Lower lobe of right lung (tissue), 2 donors: ENCODE measurements at regions not wholly inside any gene's neighbourhood (a gene's known extent, or its start where the extent isn't known, plus 50 kb on each side); places are given as distances from the start of the nearest gene placed in this dataset.

Source experiments
- ATAC-seq, 2 donors: fragments of 200-7000 bp; cut with Tn5 transposase; one replicate each; pipeline ENCODE4 v1.9.1; 2020 to 2022; ENCODE audit warnings: mild to moderate bottlenecking in 2 of 2, moderate library complexity in 2 of 2
- DNase-seq: peaks from one replicate; pipeline ENCODE4 v3.0.0-alpha.2; 2020
- H3K27ac ChIP-seq: fragments of 200-600 bp; one replicate; pipeline ENCODE4 v1.8.0; 2022
- H3K27me3 ChIP-seq: fragments of 200-600 bp; one replicate; pipeline ENCODE4 v1.8.0; 2022; ENCODE audit warnings: low read depth
- H3K36me3 ChIP-seq: fragments of 200-600 bp; one replicate; pipeline ENCODE4 v1.8.0; 2022; ENCODE audit warnings: mild to moderate bottlenecking
- H3K4me1 ChIP-seq: fragments of 200-600 bp; one replicate; pipeline ENCODE4 v1.8.0; 2022
- H3K4me3 ChIP-seq: fragments of 200-600 bp; one replicate; pipeline ENCODE4 v1.8.0; 2022; ENCODE audit warnings: mild to moderate bottlenecking
- H3K9me3 ChIP-seq: fragments of 200-600 bp; one replicate; pipeline ENCODE4 v1.8.0; 2022
- CTCF ChIP-seq: fragments of 200-600 bp; IDR thresholded peaks from one replicate; pipeline ENCODE4 v1.8.0; 2022; ENCODE audit warnings: antibody characterized with exemption, mild to moderate bottlenecking
- intact Hi-C: fragments of 100-400 bp; cut with DNase I; formaldehyde crosslinking; loops from one replicate; pipeline ENCODE4 v1.11.0; 2022
- donor health status: DM: no; HTN: yes; CAD: no; lungs with severe emphysema.

DNA sequence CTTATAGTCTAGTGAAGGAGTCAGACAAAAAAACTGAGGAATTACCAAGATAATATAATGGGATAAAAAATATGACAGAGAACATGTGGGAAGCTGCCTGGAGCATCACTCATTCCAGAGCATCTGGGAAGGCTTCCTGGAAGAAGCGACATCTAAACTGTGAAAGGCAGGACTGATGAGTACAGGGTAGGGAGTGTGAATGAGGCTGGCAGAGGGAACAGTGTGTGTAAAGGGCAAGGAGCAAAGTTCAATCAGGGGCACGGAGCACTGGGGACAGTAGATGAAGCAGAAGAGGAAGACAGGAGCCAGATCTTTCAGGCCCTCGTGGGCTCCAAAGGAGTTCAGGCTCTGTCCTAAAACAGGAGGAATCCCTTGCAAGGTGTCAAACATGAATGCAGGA lies 55.8 kb upstream of the PRDM11 start:
- H3K27me3 ChIP-seq = no peaks in the 10 kb centered on the region
- DNase-seq (no peak), ATAC-seq (no peak)
- H3K9me3 ChIP-seq = no peaks in the 10 kb centered on the region
- no peak overlapping the region for H3K27ac ChIP-seq
- intact Hi-C loops = no loop called here
- H3K4me3 ChIP-seq = no peak overlapping the region
- H3K4me1 ChIP-seq = peaks cover 45% of the 10 kb centered on the region
- no peaks in the 10 kb centered on the region for H3K36me3 ChIP-seq
- TF ChIP-seq CTCF = no peak

DNA sequence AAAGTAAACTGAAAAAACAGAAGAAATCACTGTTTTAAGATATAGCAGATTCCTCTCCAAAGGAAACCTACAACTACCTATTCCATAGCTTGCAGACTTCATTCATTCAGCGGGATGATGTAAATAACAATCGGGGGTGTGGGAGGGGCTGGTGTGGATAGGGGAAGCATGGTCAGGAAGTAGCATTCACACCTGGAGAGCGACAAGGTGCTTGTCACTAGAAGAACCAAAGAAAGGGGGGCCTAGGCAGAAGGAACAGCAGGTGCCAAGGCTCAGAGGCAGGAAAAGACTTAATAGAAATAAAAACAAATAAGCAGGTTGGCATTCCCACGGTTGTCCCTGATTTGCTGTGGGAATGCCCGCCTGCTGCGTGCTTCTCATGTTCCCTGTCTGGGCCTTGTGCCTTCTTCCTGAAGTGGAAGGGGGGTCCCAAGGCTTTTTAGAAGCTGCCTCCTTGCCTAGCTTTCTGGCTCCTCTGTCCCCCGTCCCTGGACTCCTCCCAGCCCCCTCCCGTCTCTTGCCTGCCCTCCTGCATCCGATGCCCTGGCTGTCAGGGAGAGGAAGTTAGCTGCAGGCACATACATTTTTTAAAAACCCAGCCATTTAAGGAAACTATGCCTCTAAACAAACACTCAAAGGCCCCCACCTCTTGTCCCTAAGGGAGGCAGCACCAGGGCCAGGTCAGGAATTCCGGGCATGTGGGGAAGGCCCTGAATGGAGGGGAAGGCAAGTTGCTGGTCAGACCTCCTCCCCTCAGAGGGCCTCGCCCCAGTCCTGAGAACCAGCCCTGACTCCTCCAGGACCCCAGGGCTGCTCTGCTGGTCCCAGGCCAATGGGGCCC lies 54.7 kb upstream of the PRDM11 start:
- ATAC-seq = peak in 1 of 2 donors; percentile 47
- no peaks in the 10 kb centered on the region for H3K36me3 ChIP-seq
- no peaks in the 10 kb centered on the region for H3K9me3 ChIP-seq
- intact Hi-C loops = no loop called here
- H3K4me3 ChIP-seq = no peak overlapping the region
- H3K27ac ChIP-seq = no peak overlapping the region
- no peak for DNase-seq
- H3K4me1 ChIP-seq = peaks cover 45% of the 10 kb centered on the region
- no peak for TF ChIP-seq CTCF
- H3K27me3 ChIP-seq = no peaks in the 10 kb centered on the region

DNA sequence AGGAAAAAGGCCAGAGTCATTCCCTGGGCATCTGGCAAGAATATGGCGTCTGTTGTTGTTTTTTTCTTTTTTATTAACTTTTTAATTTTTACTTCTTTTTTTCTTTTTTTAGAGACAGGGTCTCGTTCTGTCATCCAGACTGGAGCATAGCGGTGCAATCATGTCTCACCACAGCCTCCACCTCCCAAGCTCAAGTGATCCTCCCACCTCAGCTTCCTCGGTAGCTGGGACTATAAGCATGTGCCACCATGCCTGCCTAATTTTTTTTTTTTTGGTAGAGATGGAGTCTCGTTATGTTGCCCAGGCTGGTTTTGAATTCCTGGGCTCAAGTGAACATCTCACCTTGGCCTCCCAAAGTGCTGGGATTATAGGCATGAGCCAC lies 54.0 kb upstream of the PRDM11 start:
- no peak for ATAC-seq
- H3K9me3 ChIP-seq = no peaks in the 10 kb centered on the region
- no peaks in the 10 kb centered on the region for H3K27me3 ChIP-seq
- H3K4me3 ChIP-seq = no peak overlapping the region
- H3K4me1 ChIP-seq = peaks cover 45% of the 10 kb centered on the region
- DNase-seq = no peak
- H3K36me3 ChIP-seq = no peaks in the 10 kb centered on the region
- TF ChIP-seq CTCF = no peak
- no peak overlapping the region for H3K27ac ChIP-seq
- intact Hi-C loops = no loop called here

DNA sequence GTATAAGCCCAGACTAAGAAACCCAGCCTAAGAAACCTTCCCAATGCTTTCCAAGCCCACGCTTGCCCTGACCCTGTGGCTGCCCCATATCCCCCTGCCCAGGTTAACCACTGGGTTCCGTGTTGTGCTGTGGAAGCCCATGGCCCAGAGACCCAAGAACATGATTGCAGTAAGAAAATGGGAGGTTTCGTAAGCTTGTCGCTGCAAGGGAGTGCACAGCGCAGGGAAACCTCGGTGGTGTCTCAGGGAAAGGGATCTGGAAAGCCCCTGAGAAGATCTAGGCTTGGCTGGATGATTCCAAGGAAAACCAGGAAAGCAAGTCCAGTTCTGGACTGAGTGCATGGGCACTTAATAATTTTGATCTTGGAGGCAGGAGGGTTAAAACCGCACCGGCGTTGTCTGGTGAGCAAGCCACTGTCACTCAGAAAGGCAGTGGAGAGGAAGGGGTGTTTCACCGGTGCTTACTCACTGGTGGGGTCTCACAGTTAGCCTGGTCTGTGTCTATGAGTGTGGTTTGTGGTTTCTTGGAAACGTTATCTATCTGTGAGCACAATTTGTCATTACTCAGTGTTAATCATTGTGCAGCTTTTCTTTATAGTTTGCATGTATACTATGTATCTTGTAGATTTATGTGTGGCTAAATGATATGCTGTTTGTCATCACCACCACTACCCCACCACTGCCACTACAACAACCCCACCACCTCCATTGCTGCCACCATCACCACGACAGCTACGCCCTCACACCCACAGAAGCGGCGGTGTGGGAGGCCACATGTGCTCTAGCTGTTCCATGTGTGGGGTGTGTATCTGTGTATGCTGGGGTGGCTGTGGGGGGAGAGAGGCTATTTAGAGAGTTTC lies 53.3 kb upstream of the PRDM11 start:
- H3K27me3 ChIP-seq = no peaks in the 10 kb centered on the region
- ATAC-seq (peak; percentile 14 to 33), DNase-seq (no peak)
- H3K4me3 ChIP-seq = no peak overlapping the region
- H3K36me3 ChIP-seq = no peaks in the 10 kb centered on the region
- intact Hi-C loops = no loop called here
- TF ChIP-seq CTCF = no peak
- H3K4me1 ChIP-seq = peaks cover 42% of the 10 kb centered on the region
- no peaks in the 10 kb centered on the region for H3K9me3 ChIP-seq
- H3K27ac ChIP-seq = no peak overlapping the region

- DNase-seq = no peak
- intact Hi-C loops = no loop called here
Observed at GRCh38 chr11:45093761-45094455, 52.5 kb upstream of the PRDM11 start.

More at GRCh38 chr11:45093761-45094455, 52.5 kb upstream of the PRDM11 start:
- Histone ChIP-seq H3K4me1 (peaks cover 34% of the 10 kb centered on the region), H3K4me3 (no peak overlapping the region), H3K27ac (no peak overlapping the region), H3K27me3 (no peaks in the 10 kb centered on the region), H3K36me3 (no peaks in the 10 kb centered on the region), H3K9me3 (no peaks in the 10 kb centered on the region)
- no peak for TF ChIP-seq CTCF
- no peak for ATAC-seq
